Lower lobe of right lung (tissue), 2 donors: ENCODE measurements at regions not wholly inside any gene's neighbourhood (a gene's known extent, or its start where the extent isn't known, plus 50 kb on each side); places are given as distances from the start of the nearest gene placed in this dataset.

Experiments used
- ATAC-seq, 2 donors: fragments of 200-7000 bp; cut with Tn5 transposase; one replicate each; pipeline ENCODE4 v1.9.1; 2020 to 2022; ENCODE audit warnings: mild to moderate bottlenecking in 2 of 2, moderate library complexity in 2 of 2
- DNase-seq: peaks from one replicate; pipeline ENCODE4 v3.0.0-alpha.2; 2020
- H3K27ac ChIP-seq: fragments of 200-600 bp; one replicate; pipeline ENCODE4 v1.8.0; 2022
- H3K27me3 ChIP-seq: fragments of 200-600 bp; one replicate; pipeline ENCODE4 v1.8.0; 2022; ENCODE audit warnings: low read depth
- H3K36me3 ChIP-seq: fragments of 200-600 bp; one replicate; pipeline ENCODE4 v1.8.0; 2022; ENCODE audit warnings: mild to moderate bottlenecking
- H3K4me1 ChIP-seq: fragments of 200-600 bp; one replicate; pipeline ENCODE4 v1.8.0; 2022
- H3K4me3 ChIP-seq: fragments of 200-600 bp; one replicate; pipeline ENCODE4 v1.8.0; 2022; ENCODE audit warnings: mild to moderate bottlenecking
- H3K9me3 ChIP-seq: fragments of 200-600 bp; one replicate; pipeline ENCODE4 v1.8.0; 2022
- intact Hi-C: fragments of 100-400 bp; cut with DNase I; formaldehyde crosslinking; loops from one replicate; pipeline ENCODE4 v1.11.0; 2022
- TF ChIP-seq, protein P1 (sequence below): fragments of 200-600 bp; IDR thresholded peaks from one replicate; pipeline ENCODE4 v1.8.0; 2022; ENCODE audit warnings: antibody characterized with exemption, mild to moderate bottlenecking
- donor health status: DM: no; HTN: yes; CAD: no; lungs with severe emphysema.

GRCh38 chr15:53861792-53862191, 102.3 kb upstream of the WDR72 start:
- Histone ChIP-seq H3K36me3 (no peaks in the 10 kb centered on the region), H3K4me1 (no peaks in the 10 kb centered on the region), H3K4me3 (no peak overlapping the region), H3K27me3 (no peaks in the 10 kb centered on the region), H3K27ac (no peak overlapping the region), H3K9me3 (no peaks in the 10 kb centered on the region)
- TF ChIP-seq, protein P1, sequence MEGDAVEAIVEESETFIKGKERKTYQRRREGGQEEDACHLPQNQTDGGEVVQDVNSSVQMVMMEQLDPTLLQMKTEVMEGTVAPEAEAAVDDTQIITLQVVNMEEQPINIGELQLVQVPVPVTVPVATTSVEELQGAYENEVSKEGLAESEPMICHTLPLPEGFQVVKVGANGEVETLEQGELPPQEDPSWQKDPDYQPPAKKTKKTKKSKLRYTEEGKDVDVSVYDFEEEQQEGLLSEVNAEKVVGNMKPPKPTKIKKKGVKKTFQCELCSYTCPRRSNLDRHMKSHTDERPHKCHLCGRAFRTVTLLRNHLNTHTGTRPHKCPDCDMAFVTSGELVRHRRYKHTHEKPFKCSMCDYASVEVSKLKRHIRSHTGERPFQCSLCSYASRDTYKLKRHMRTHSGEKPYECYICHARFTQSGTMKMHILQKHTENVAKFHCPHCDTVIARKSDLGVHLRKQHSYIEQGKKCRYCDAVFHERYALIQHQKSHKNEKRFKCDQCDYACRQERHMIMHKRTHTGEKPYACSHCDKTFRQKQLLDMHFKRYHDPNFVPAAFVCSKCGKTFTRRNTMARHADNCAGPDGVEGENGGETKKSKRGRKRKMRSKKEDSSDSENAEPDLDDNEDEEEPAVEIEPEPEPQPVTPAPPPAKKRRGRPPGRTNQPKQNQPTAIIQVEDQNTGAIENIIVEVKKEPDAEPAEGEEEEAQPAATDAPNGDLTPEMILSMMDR = no peak
- intact Hi-C loops = loop anchor here (10.0 kb wide), 1 partner anchor 57 kb away; no protein-coding TSS in a partner anchor
- DNase-seq = no peak
- no peak for ATAC-seq

DNA sequence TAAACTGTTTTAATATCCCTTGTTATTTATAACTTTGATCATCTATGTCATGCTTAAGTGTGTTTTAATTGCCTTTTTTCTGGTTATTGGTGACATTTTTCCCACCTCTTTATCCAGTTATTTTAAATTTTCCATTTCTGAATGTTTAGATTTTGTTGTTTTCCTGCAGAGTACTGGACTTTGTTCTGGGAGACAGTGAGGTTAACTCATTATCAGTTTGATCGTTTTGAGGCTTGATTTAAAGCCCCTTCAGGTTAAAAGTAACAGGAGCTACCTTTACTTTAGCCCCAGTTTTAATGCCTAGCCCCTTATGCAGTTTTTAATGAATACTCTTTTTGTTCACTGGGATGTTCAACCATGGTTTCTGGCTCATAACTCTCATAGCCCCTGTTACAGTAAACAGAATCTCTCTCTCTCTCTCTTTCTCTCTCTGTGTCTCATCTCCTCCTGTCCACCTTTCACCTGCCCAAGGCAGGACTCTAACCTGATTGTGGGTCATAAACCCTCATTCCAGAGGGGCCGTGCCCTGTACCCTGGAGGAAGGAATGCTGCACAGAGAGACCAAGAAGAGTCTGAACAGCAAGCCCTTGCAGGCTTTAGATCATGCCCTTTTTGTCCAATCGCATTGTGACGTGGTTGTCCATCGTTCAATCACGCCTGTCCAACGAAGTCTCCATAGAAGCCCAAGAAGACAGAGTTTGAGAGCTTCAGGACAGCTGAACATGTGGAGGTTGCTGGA, 91.8 kb upstream of the WDR72 start:
- no peaks in the 10 kb centered on the region for H3K27me3 ChIP-seq
- no peaks in the 10 kb centered on the region for H3K36me3 ChIP-seq
- no peak overlapping the region for H3K4me3 ChIP-seq
- intact Hi-C loops = no loop called here
- no peaks in the 10 kb centered on the region for H3K4me1 ChIP-seq
- no peak overlapping the region for H3K27ac ChIP-seq
- TF ChIP-seq, protein P1 = no peak
- no peak for DNase-seq
- H3K9me3 ChIP-seq = no peaks in the 10 kb centered on the region
- no peak for ATAC-seq

DNA sequence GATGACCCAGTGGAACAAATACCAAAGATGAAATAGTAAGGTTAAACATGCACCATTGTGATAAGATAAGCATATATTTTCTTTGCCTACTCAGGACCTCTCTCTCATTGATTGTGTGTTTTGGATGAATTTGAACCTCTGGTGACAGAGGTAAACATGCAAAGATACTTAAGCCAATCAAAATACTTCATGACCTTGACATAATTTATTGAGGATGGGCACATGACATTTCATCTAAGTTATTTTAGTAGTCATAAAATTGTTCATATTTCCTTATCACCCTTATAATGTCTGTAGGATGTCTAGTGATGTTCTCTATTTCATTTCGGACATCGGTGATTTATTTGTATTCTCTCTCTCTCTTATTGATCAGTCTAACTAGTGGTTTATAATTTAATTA, 88.3 kb upstream of the WDR72 start:
- Histone ChIP-seq H3K4me3 (no peak overlapping the region), H3K4me1 (no peaks in the 10 kb centered on the region), H3K36me3 (no peaks in the 10 kb centered on the region), H3K27me3 (no peaks in the 10 kb centered on the region), H3K9me3 (no peaks in the 10 kb centered on the region), H3K27ac (no peak overlapping the region)
- intact Hi-C loops = no loop called here
- ATAC-seq (no peak), DNase-seq (no peak)
- TF ChIP-seq, protein P1 = no peak

DNA sequence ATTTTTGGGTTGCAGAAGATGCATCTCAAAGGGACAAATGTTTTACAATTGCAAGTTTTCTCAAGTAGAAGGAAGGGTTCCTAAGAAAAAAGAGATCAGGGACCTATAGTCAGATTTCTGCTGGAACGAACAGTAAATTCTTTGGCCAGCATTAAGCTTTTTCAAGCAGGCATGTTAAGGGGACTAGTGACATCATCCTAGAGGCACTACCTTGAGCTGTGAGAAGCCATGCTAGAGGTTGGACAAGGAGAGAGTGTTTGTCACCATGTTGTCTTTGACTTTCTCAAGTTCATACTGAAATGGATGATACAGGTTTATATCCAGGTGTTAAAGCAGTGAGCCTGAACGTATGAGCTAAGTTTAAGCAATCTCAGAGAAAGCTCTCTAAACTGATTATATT, 85.2 kb upstream of the WDR72 start:
- intact Hi-C loops = no loop called here
- ATAC-seq = no peak
- Histone ChIP-seq H3K9me3 (no peaks in the 10 kb centered on the region), H3K4me3 (no peak overlapping the region), H3K27me3 (no peaks in the 10 kb centered on the region), H3K36me3 (no peaks in the 10 kb centered on the region), H3K27ac (no peak overlapping the region), H3K4me1 (no peaks in the 10 kb centered on the region)
- no peak for DNase-seq
- TF ChIP-seq, protein P1 = no peak

DNA sequence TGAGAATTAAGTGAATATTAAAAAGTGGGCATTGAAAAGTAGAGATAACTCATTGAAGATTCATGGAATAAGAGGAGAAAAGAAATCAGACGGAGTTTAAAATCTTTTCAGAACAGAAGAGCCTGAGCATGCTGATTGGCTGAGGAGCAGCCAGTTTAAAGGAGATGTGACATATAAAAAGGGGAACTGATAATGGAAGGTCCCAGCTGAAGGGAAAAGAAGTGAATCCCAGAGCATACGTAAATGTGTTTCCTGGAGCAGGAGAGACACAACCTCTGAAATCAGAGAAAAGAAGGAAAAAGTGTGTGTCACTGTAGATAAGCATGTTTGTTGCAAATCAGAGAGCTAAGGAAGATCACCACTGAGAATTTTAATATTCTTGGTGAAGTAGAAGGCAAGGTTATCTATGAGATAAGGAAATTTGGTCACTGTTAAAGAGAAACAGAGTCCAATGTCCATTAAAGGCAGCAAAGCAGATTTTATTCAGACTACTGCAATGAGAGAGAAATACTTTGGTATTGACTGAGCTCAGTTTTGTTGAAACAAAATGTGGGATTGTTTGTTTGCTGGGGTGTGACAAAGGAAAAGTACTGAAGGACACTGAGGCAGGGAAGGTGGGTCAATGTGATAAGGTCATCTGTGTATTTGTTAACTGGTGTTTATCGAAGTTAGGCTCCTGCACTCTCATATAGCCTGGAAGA, 84.6 kb upstream of the WDR72 start:
- TF ChIP-seq, protein P1 = no peak
- DNase-seq (no peak), ATAC-seq (no peak)
- H3K9me3 ChIP-seq = no peaks in the 10 kb centered on the region
- H3K27ac ChIP-seq = no peak overlapping the region
- no peaks in the 10 kb centered on the region for H3K4me1 ChIP-seq
- intact Hi-C loops = no loop called here
- H3K36me3 ChIP-seq = no peaks in the 10 kb centered on the region
- H3K4me3 ChIP-seq = no peak overlapping the region
- H3K27me3 ChIP-seq = no peaks in the 10 kb centered on the region
